Erythroblast (primary cell): ENCODE measurements at regions not wholly inside any gene's neighbourhood (a gene's known extent, or its start where the extent isn't known, plus 50 kb on each side); places are given as distances from the start of the nearest gene placed in this dataset.

ENCODE experiments used
- GATA1 ChIP-seq: IDR thresholded peaks from 2 replicates; pipeline ENCODE4 v1.6.1; 2011; ENCODE audit warnings: low read depth, mild to moderate bottlenecking, control low read depth, low read length, moderate library complexity
- POLR2A ChIP-seq: IDR thresholded peaks from 2 replicates; pipeline ENCODE4 v1.6.1; 2011; ENCODE audit warnings: mild to moderate bottlenecking, low read length

DNA sequence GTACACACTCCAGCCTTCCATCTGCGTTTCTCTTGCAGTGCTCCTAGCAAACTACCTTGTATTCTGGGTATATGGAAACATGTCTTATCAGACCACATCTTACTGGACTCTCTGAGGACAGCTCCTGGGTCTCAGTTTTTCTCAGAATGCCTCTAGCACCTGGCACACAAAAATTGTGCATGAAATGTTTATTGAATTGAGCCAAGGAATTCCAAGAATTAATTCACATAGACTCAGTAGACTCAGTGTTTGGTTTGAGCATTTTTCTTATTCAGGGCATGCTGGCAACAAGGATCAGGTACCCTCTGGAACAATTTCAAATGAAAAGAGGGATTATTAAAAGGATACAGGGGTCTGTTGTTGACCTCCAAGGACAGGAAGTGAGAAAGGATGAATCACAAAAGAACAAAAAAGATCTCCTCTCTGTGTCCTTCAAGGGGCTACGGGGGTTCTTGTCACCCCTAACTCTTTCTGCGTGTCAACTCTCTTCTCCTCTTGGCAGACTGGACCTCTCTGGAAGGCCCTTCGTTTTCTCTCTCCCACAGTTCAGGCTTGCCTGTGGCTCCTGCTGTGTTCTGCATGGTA, 270.0 kb upstream of the HES1 start:
- TF ChIP-seq POLR2A (no peak), GATA1 (no peak)
